Stomach (tissue), 4 donors: ENCODE measurements at regions not wholly inside any gene's neighbourhood (a gene's known extent, or its start where the extent isn't known, plus 50 kb on each side); places are given as distances from the start of the nearest gene placed in this dataset.

ENCODE experiments used
- CTCF ChIP-seq, 7 experiments: fragments of 450-650 bp in 4 of 7; fragments of 200-600 bp in 3 of 7; sonication (generic) in 3 of 7; IDR thresholded peaks; one replicate each; pipeline ENCODE4 v1.5.1; 2016 to 2019; ENCODE audit warnings: antibody characterized with exemption in 7 of 7, control low read depth in 2 of 7, mild to moderate bottlenecking in 1 of 7
- EP300 ChIP-seq: sonication (generic); formaldehyde crosslinking; IDR thresholded peaks from one replicate; pipeline ENCODE4 v1.6.1; 2017; ENCODE audit warnings: antibody characterized with exemption
- POLR2A ChIP-seq, 4 donors: fragments of 450-650 bp; IDR thresholded peaks; one replicate each; pipeline ENCODE4 v1.6.1; 2016; ENCODE audit warnings: antibody characterized with exemption in 4 of 4, control low read depth in 2 of 4, mild to moderate bottlenecking in 1 of 4, moderate library complexity in 1 of 4
- POLR2AphosphoS5 ChIP-seq, 3 donors: sonication (generic); formaldehyde crosslinking; IDR thresholded peaks; one replicate each; pipeline ENCODE4 v1.6.1; 2016; ENCODE audit warnings: antibody characterized with exemption in 3 of 3

- TF ChIP-seq CTCF (IDR thresholded peaks at IDR 0.05) = no peak
- no peak for TF ChIP-seq POLR2A (IDR thresholded peaks at IDR 0.05)
- no peak for TF ChIP-seq POLR2AphosphoS5 (IDR thresholded peaks at IDR 0.05)
- no peak for TF ChIP-seq EP300
Observed at GRCh38 chr9:118975736-118976135, 393.5 kb downstream of the BRINP1 start.
